Stomach (tissue), 4 donors: ENCODE measurements at regions not wholly inside any gene's neighbourhood (a gene's known extent, or its start where the extent isn't known, plus 50 kb on each side); places are given as distances from the start of the nearest gene placed in this dataset.

ENCODE experiments used
- CTCF ChIP-seq, 7 experiments: fragments of 450-650 bp in 4 of 7; fragments of 200-600 bp in 3 of 7; sonication (generic) in 3 of 7; IDR thresholded peaks; one replicate each; pipeline ENCODE4 v1.5.1; 2016 to 2019; ENCODE audit warnings: antibody characterized with exemption in 7 of 7, control low read depth in 2 of 7, mild to moderate bottlenecking in 1 of 7
- EP300 ChIP-seq: sonication (generic); formaldehyde crosslinking; IDR thresholded peaks from one replicate; pipeline ENCODE4 v1.6.1; 2017; ENCODE audit warnings: antibody characterized with exemption
- POLR2A ChIP-seq, 4 donors: fragments of 450-650 bp; IDR thresholded peaks; one replicate each; pipeline ENCODE4 v1.6.1; 2016; ENCODE audit warnings: antibody characterized with exemption in 4 of 4, control low read depth in 2 of 4, mild to moderate bottlenecking in 1 of 4, moderate library complexity in 1 of 4
- POLR2AphosphoS5 ChIP-seq, 3 donors: sonication (generic); formaldehyde crosslinking; IDR thresholded peaks; one replicate each; pipeline ENCODE4 v1.6.1; 2016; ENCODE audit warnings: antibody characterized with exemption in 3 of 3

- TF ChIP-seq CTCF (IDR thresholded peaks at IDR 0.05) (no peak), POLR2AphosphoS5 (IDR thresholded peaks at IDR 0.05) (no peak), POLR2A (IDR thresholded peaks at IDR 0.05) (no peak), EP300 (no peak)
Observed at GRCh38 chr11:19407677-19408270, 167.0 kb upstream of the E2F8 start.
